ENCODE measurements at regions not wholly inside any gene's neighbourhood (a gene's known extent, or its start where the extent isn't known, plus 50 kb on each side); places are given as distances from the start of the nearest gene placed in this dataset.
"Not testable (repeated sequence)": the region's sequence is repeated elsewhere in the genome, so short reads cannot be mapped to it uniquely, and the experiment has no call there.

GRCh38 chr12:48409938-48410337 lies 59.2 kb upstream of the ZNF641 start:
- not testable (repeated sequence) for H3K9me3 ChIP-seq (ENCODE audit: control insufficient read depth, low read length)

GRCh38 chr12:48413388-48413787 lies 59.0 kb upstream of the ANP32D start:
- Histone ChIP-seq H3K27ac (ENCODE audit: insufficient read depth, low read length, poor library complexity, severe bottlenecking) (no peak overlapping the region), H3K4me3 (ENCODE audit: insufficient read depth, low read depth, low read length, poor library complexity, severe bottlenecking) (no peak overlapping the region), H3K36me3 (ENCODE audit: control insufficient read depth, insufficient read depth, low read length) (no peaks in the 10 kb centered on the region), H3K9me3 (ENCODE audit: control insufficient read depth, low read length) (no peaks in the 10 kb centered on the region), H3K4me1 (ENCODE audit: control insufficient read depth, insufficient read depth, low read length, poor library complexity, severe bottlenecking) (peaks cover 6% of the 10 kb centered on the region), H3K27me3 (replicated peaks; ENCODE audit: control insufficient read depth, insufficient read depth, low read length, poor library complexity, severe bottlenecking) (no peaks in the 10 kb centered on the region)
- no peak for DNase-seq

More at GRCh38 chr12:48409938-48410337, 59.2 kb upstream of the ZNF641 start:
- H3K4me1 ChIP-seq (ENCODE audit: control insufficient read depth, insufficient read depth, low read length, poor library complexity, severe bottlenecking); H3K27ac ChIP-seq (ENCODE audit: insufficient read depth, low read length, poor library complexity, severe bottlenecking); H3K27me3 ChIP-seq (replicated peaks; ENCODE audit: control insufficient read depth, insufficient read depth, low read length, poor library complexity, severe bottlenecking); H3K36me3 ChIP-seq (ENCODE audit: control insufficient read depth, insufficient read depth, low read length): not testable (repeated sequence)
- DNase-seq = peak in 2 of 3 donors; percentile 8 to 13
- H3K4me3 ChIP-seq (ENCODE audit: insufficient read depth, low read depth, low read length, poor library complexity, severe bottlenecking) = peak overlapping the region; percentile 26

GRCh38 chr12:48414021-48414420 lies 58.3 kb upstream of the ANP32D start:
- no peaks in the 10 kb centered on the region for H3K9me3 ChIP-seq (ENCODE audit: control insufficient read depth, low read length)
- peaks cover 6% of the 10 kb centered on the region for H3K4me1 ChIP-seq (ENCODE audit: control insufficient read depth, insufficient read depth, low read length, poor library complexity, severe bottlenecking)
- H3K27ac ChIP-seq (ENCODE audit: insufficient read depth, low read length, poor library complexity, severe bottlenecking) = no peak overlapping the region
- H3K36me3 ChIP-seq (ENCODE audit: control insufficient read depth, insufficient read depth, low read length) = no peaks in the 10 kb centered on the region
- no peak overlapping the region for H3K4me3 ChIP-seq (ENCODE audit: insufficient read depth, low read depth, low read length, poor library complexity, severe bottlenecking)
- H3K27me3 ChIP-seq (replicated peaks; ENCODE audit: control insufficient read depth, insufficient read depth, low read length, poor library complexity, severe bottlenecking) = no peaks in the 10 kb centered on the region
- no peak for DNase-seq

- Histone ChIP-seq H3K4me1 (ENCODE audit: control insufficient read depth, insufficient read depth, low read length, poor library complexity, severe bottlenecking) (no peaks in the 10 kb centered on the region), H3K27ac (ENCODE audit: insufficient read depth, low read length, poor library complexity, severe bottlenecking) (no peak overlapping the region), H3K27me3 (replicated peaks; ENCODE audit: control insufficient read depth, insufficient read depth, low read length, poor library complexity, severe bottlenecking) (no peaks in the 10 kb centered on the region), H3K9me3 (ENCODE audit: control insufficient read depth, low read length) (no peaks in the 10 kb centered on the region), H3K4me3 (ENCODE audit: insufficient read depth, low read depth, low read length, poor library complexity, severe bottlenecking) (no peak overlapping the region), H3K36me3 (ENCODE audit: control insufficient read depth, insufficient read depth, low read length) (no peaks in the 10 kb centered on the region)
- DNase-seq = no peak
Observed at GRCh38 chr12:48419116-48419935, 53.0 kb upstream of the ANP32D start.

- H3K27ac ChIP-seq (ENCODE audit: insufficient read depth, low read length, poor library complexity, severe bottlenecking) = no peak overlapping the region
- DNase-seq = no peak
- no peaks in the 10 kb centered on the region for H3K9me3 ChIP-seq (ENCODE audit: control insufficient read depth, low read length)
- no peaks in the 10 kb centered on the region for H3K4me1 ChIP-seq (ENCODE audit: control insufficient read depth, insufficient read depth, low read length, poor library complexity, severe bottlenecking)
- no peak overlapping the region for H3K4me3 ChIP-seq (ENCODE audit: insufficient read depth, low read depth, low read length, poor library complexity, severe bottlenecking)
- no peaks in the 10 kb centered on the region for H3K27me3 ChIP-seq (replicated peaks; ENCODE audit: control insufficient read depth, insufficient read depth, low read length, poor library complexity, severe bottlenecking)
- H3K36me3 ChIP-seq (ENCODE audit: control insufficient read depth, insufficient read depth, low read length) = no peaks in the 10 kb centered on the region
Observed at GRCh38 chr12:48420039-48420775, 52.2 kb upstream of the ANP32D start.

- no peaks in the 10 kb centered on the region for H3K4me1 ChIP-seq (ENCODE audit: control insufficient read depth, insufficient read depth, low read length, poor library complexity, severe bottlenecking)
- H3K27ac ChIP-seq (ENCODE audit: insufficient read depth, low read length, poor library complexity, severe bottlenecking) = no peak overlapping the region
Observed at GRCh38 chr12:48422060-48422459, 50.3 kb upstream of the ANP32D start.

More at GRCh38 chr12:48422060-48422459, 50.3 kb upstream of the ANP32D start:
- H3K9me3 ChIP-seq (ENCODE audit: control insufficient read depth, low read length) = no peaks in the 10 kb centered on the region
- H3K4me3 ChIP-seq (ENCODE audit: insufficient read depth, low read depth, low read length, poor library complexity, severe bottlenecking) = no peak overlapping the region
- DNase-seq = no peak
- H3K36me3 ChIP-seq (ENCODE audit: control insufficient read depth, insufficient read depth, low read length) = no peaks in the 10 kb centered on the region
- no peaks in the 10 kb centered on the region for H3K27me3 ChIP-seq (replicated peaks; ENCODE audit: control insufficient read depth, insufficient read depth, low read length, poor library complexity, severe bottlenecking)
